Heart right ventricle (tissue), 16 donors: ENCODE measurements at regions not wholly inside any gene's neighbourhood (a gene's known extent, or its start where the extent isn't known, plus 50 kb on each side); places are given as distances from the start of the nearest gene placed in this dataset.
A peak's percentile ranks its signal among the peaks of the same experiment; 100 is the strongest.

ENCODE experiments used
- ATAC-seq, 8 donors: fragments of 200-7000 bp; cut with Tn5 transposase; one replicate each; pipeline ENCODE4 v1.9.1; 2020; ENCODE audit warnings: mild to moderate bottlenecking in 8 of 8, moderate library complexity in 8 of 8, moderate number of reproducible peaks in 1 of 8
- DNase-seq, 2 donors: peaks; one replicate each; pipeline ENCODE4 v3.0.0-alpha.2; 2020
- H3K27ac ChIP-seq, 10 donors: fragments of 200-600 bp; sonication (generic) in 2 of 10; one replicate each; pipeline versions ENCODE4 v1.5.0 to v1.8.0; 2020 to 2022; ENCODE audit warnings: mild to moderate bottlenecking in 3 of 10
- H3K27me3 ChIP-seq, 7 donors: fragments of 200-600 bp; one replicate each; pipeline ENCODE4 v1.8.0; 2021 to 2022; ENCODE audit warnings: mild to moderate bottlenecking in 2 of 7
- H3K36me3 ChIP-seq, 9 donors: fragments of 200-600 bp; sonication (generic) in 1 of 9; one replicate each; pipeline versions ENCODE4 v1.5.0 to v1.8.0; 2020 to 2022; ENCODE audit warnings: mild to moderate bottlenecking in 2 of 9
- H3K4me1 ChIP-seq, 9 donors: fragments of 200-600 bp; sonication (generic) in 1 of 9; one replicate each; pipeline versions ENCODE4 v1.5.0 to v1.8.0; 2020 to 2022; ENCODE audit warnings: mild to moderate bottlenecking in 4 of 9
- H3K4me3 ChIP-seq, 10 donors: fragments of 200-600 bp; sonication (generic) in 2 of 10; one replicate each; pipeline versions ENCODE4 v1.5.0 to v1.8.0; 2020 to 2022; ENCODE audit warnings: mild to moderate bottlenecking in 7 of 10, moderate library complexity in 2 of 10
- H3K9me3 ChIP-seq, 11 donors: fragments of 200-600 bp in 10 of 11; sonication (generic) in 2 of 11; one replicate each; pipeline versions ENCODE4 v1.5.0 to v1.8.0; 2013 to 2022; ENCODE audit warnings: mild to moderate bottlenecking in 2 of 11, control low read depth in 1 of 11, moderate library complexity in 1 of 11
- CTCF ChIP-seq, 9 donors: fragments of 200-600 bp; sonication (generic) in 2 of 9; IDR thresholded peaks; one replicate each; pipeline versions ENCODE4 v1.5.0 to v1.8.0; 2021 to 2022; ENCODE audit warnings: antibody characterized with exemption in 9 of 9, mild to moderate bottlenecking in 5 of 9, moderate library complexity in 1 of 9
- WGBS, 2 donors: extraction: QIAGEN DNeasy Blood & Tissue Kit; methylation state at CpG; one replicate each; pipeline ENCODE4 v1.1.7; 2013; ENCODE audit warnings: inconsistent platforms in 1 of 2; 5-methylcytosine and 5-hydroxymethylcytosine counted together
- intact Hi-C, 10 donors: fragments of 100-400 bp; cut with DNase I; formaldehyde crosslinking; loops; one replicate each; pipeline versions ENCODE4 v1.11.1 to v1.14.2; 2022
- donor health status: Arrhythmogenic right ventricular cardiomyopathy.
- donor health status: ischemic (EF 13 %, LVEDD 7.1; RV severe dilation, severe dysfunction).
- donor health status: healthy with polysubstance abuse.
- donor health status: DM: no; HTN: yes; CAD: no.
- donor health status: DM: no; HTN: no; CAD: no.
- donor health status: ischemic (EF 25% LVEDD 6.9; RV normal size, moderate dysfunction).
- donor health status: ischemic (EF 25% LVEDD 5.7; RV mildly dilated, moderate dysfunction).
- donor health status: healthy.
- donor health status: DM: yes; HTN: yes; CAD: no.
- donor health status: Ischemic cardiomyopathy.
- donor health status: ischemic (EF 35%, LVEDD 5.7; RV mildly dilated, moderate dysfunction).
- donor health status: nonischemic (EF 11% LVEDD 7.7; RV severe dilation, severe dysfunction).
- donor health status: DM: yes; HTN: yes; CAD: no.
- donor health status: PGD.
- donor health status: ischemic (EF 29% LVEDD 5.4; RV normal size, mild dysfunction).
- donor health status: nonischemic (EF 23%, LVEDD 6.1; RV moderate dilation, normal function).

GRCh38 chr11:109733245-109733644 lies 311.3 kb downstream of the C11orf87 start:
- peaks cover 0 to 10% (median 0%) of the 10 kb centered on the region in 9 donors for H3K4me1 ChIP-seq
- ATAC-seq = no peak
- WGBS, 2 donors = 95 to 100% methylated on average over 1 of the region's 1 CpG
- TF ChIP-seq CTCF (IDR thresholded peaks at IDR 0.05) = no peak
- H3K27ac ChIP-seq = no peak overlapping the region
- intact Hi-C loops = no loop called here
- DNase-seq = no peak
- no peaks in the 10 kb centered on the region for H3K27me3 ChIP-seq
- no peaks in the 10 kb centered on the region for H3K36me3 ChIP-seq
- no peaks in the 10 kb centered on the region for H3K9me3 ChIP-seq
- no peak overlapping the region for H3K4me3 ChIP-seq

- intact Hi-C loops = no loop called here
- H3K27ac ChIP-seq = no peak overlapping the region
- H3K9me3 ChIP-seq = no peaks in the 10 kb centered on the region
- H3K36me3 ChIP-seq = no peaks in the 10 kb centered on the region
- H3K4me1 ChIP-seq = peaks cover 0 to 10% (median 0%) of the 10 kb centered on the region in 9 donors
- DNase-seq (no peak), ATAC-seq (peak in 3 of 8 donors; percentile 57 to 72 (median 58))
- no peak overlapping the region for H3K4me3 ChIP-seq
- 42 to 44% methylated on average over 3 of the region's 3 CpGs for WGBS, 2 donors
- no peaks in the 10 kb centered on the region for H3K27me3 ChIP-seq
- TF ChIP-seq CTCF (IDR thresholded peaks at IDR 0.05) = no peak
Observed at GRCh38 chr11:109734566-109734965, 312.6 kb downstream of the C11orf87 start.

- no peak for DNase-seq
- no peak for TF ChIP-seq CTCF (IDR thresholded peaks at IDR 0.05)
Observed at GRCh38 chr11:109735128-109735527, 313.1 kb downstream of the C11orf87 start.

GRCh38 chr11:109739379-109739778 lies 317.4 kb downstream of the C11orf87 start:
- no peak for ATAC-seq
- TF ChIP-seq CTCF (IDR thresholded peaks at IDR 0.05) = no peak
- H3K27ac ChIP-seq = no peak overlapping the region
- no peak for DNase-seq
- H3K36me3 ChIP-seq = no peaks in the 10 kb centered on the region
- H3K4me3 ChIP-seq = no peak overlapping the region
- intact Hi-C loops = no loop called here
- peaks cover 0 to 8% (median 0%) of the 10 kb centered on the region in 9 donors for H3K4me1 ChIP-seq
- H3K27me3 ChIP-seq = peaks cover 0 to 4% (median 0%) of the 10 kb centered on the region in 7 donors
- H3K9me3 ChIP-seq = no peaks in the 10 kb centered on the region
- WGBS, 2 donors = 52 to 67% methylated on average over 2 of the region's 2 CpGs

More at GRCh38 chr11:109735128-109735527, 313.1 kb downstream of the C11orf87 start:
- Histone ChIP-seq H3K4me1 (peaks cover 0 to 10% (median 0%) of the 10 kb centered on the region in 9 donors), H3K9me3 (no peaks in the 10 kb centered on the region), H3K36me3 (no peaks in the 10 kb centered on the region), H3K4me3 (no peak overlapping the region), H3K27me3 (no peaks in the 10 kb centered on the region), H3K27ac (no peak overlapping the region)
- 71 to 84% methylated on average over 2 of the region's 2 CpGs for WGBS, 2 donors
- intact Hi-C loops = no loop called here
- no peak for ATAC-seq
